ENCODE measurements at regions not wholly inside any gene's neighbourhood (a gene's known extent, or its start where the extent isn't known, plus 50 kb on each side); places are given as distances from the start of the nearest gene placed in this dataset.

- Mint-ChIP-seq H3K4me1 (peaks cover 8% of the 10 kb centered on the region; the same call in 2 of the 3 replicates), H3K27me3 (ENCODE audit: insufficient read depth, low read depth, poor library complexity) (no peaks in the 10 kb centered on the region), H3K4me3 (no peak overlapping the region), H3K9me3 (no peaks in the 10 kb centered on the region), H3K36me3 (ENCODE audit: low read depth) (no peaks in the 10 kb centered on the region), H3K27ac (no peak overlapping the region)
- no peaks in the 10 kb centered on the region for H3K27me3 ChIP-seq (ENCODE audit: insufficient read depth)
- H3K79me2 ChIP-seq (replicated peaks; ENCODE audit: insufficient read depth), result no peaks in the 10 kb centered on the region
- no peaks in the 10 kb centered on the region for H3F3A ChIP-seq (replicated peaks; ENCODE audit: low read depth)
- H3K4me1 ChIP-seq (ENCODE audit: insufficient read depth), result no peaks in the 10 kb centered on the region; the same call in 1 of the 2 replicates
- no peak overlapping the region for H3K4me2 ChIP-seq
- no peak overlapping the region for H3K4me3 ChIP-seq
- ATAC-seq, result no peak
- no peaks in the 10 kb centered on the region for H3K36me3 ChIP-seq (ENCODE audit: insufficient read depth)
- H4K20me1 ChIP-seq (replicated peaks; ENCODE audit: insufficient read depth), result no peaks in the 10 kb centered on the region
- no peak for TF ChIP-seq ZNF331 (CRISPR knock-in tag; IDR thresholded peaks at IDR 0.05; ENCODE audit: low read depth)
- no peaks in the 10 kb centered on the region for H3K9me2 ChIP-seq (ENCODE audit: insufficient read depth)
- no peak for DNase-seq (ENCODE audit: low spot score)
- H3K27ac ChIP-seq (ENCODE audit: low read depth), result no peak overlapping the region
- H2AFZ ChIP-seq, result no peak overlapping the region; the same call in 1 of the 2 replicates
These were observed 317.5 kb downstream of the JRKL start for GRCh38 chr11:96707273-96707672.

- DNase-seq (ENCODE audit: low spot score), result no peak
- Mint-ChIP-seq H3K36me3 (ENCODE audit: low read depth) (no peaks in the 10 kb centered on the region), H3K4me1 (peaks cover 8% of the 10 kb centered on the region; the same call in 2 of the 3 replicates), H3K27ac (no peak overlapping the region), H3K9me3 (no peaks in the 10 kb centered on the region), H3K4me3 (no peak overlapping the region), H3K27me3 (ENCODE audit: insufficient read depth, low read depth, poor library complexity) (no peaks in the 10 kb centered on the region)
- H3F3A ChIP-seq (replicated peaks; ENCODE audit: low read depth), result no peaks in the 10 kb centered on the region
- H4K20me1 ChIP-seq (replicated peaks; ENCODE audit: insufficient read depth), result no peaks in the 10 kb centered on the region
- H3K9me2 ChIP-seq (ENCODE audit: insufficient read depth), result no peaks in the 10 kb centered on the region
- H3K4me1 ChIP-seq (ENCODE audit: insufficient read depth), result no peaks in the 10 kb centered on the region; the same call in 1 of the 2 replicates
- ATAC-seq, result no peak
- H3K79me2 ChIP-seq (replicated peaks; ENCODE audit: insufficient read depth), result no peaks in the 10 kb centered on the region
- H2AFZ ChIP-seq, result no peak overlapping the region
- no peaks in the 10 kb centered on the region for H3K36me3 ChIP-seq (ENCODE audit: insufficient read depth)
- H3K27ac ChIP-seq (ENCODE audit: low read depth), result no peak overlapping the region
- TF ChIP-seq STAT1 (IDR thresholded peaks at IDR 0.05; ENCODE audit: unreplicated experiment) (no peak), JUNB (IDR thresholded peaks at IDR 0.05; ENCODE audit: unreplicated experiment) (no peak), EZH2phosphoT487 (IDR thresholded peaks at IDR 0.05; ENCODE audit: unreplicated experiment) (no peak), ZNF462 (CRISPR knock-in tag; IDR thresholded peaks at IDR 0.05) (no peak), CTCF (conservative IDR thresholded peaks at IDR 0.05; ENCODE audit: low read depth in 2 of 2) (no peak), CREB1 (CRISPR knock-in tag; IDR thresholded peaks at IDR 0.05; ENCODE audit: low read depth) (no peak), ZNF114 (CRISPR knock-in tag; IDR thresholded peaks at IDR 0.05) (no peak)
- no peaks in the 10 kb centered on the region for H3K27me3 ChIP-seq (ENCODE audit: insufficient read depth)
- H3K4me2 ChIP-seq, result no peak overlapping the region
- no peak overlapping the region for H3K4me3 ChIP-seq
These were observed 318.5 kb downstream of the JRKL start for GRCh38 chr11:96708219-96708878.

Measured in GM23338 (cell line).